ENCODE measurements at regions not wholly inside any gene's neighbourhood (a gene's known extent, or its start where the extent isn't known, plus 50 kb on each side); places are given as distances from the start of the nearest gene placed in this dataset.
"Not testable (repeated sequence)": the region's sequence is repeated elsewhere in the genome, so short reads cannot be mapped to it uniquely, and the experiment has no call there.

- ChIA-PET CTCF (interaction anchor here (0.5 to 0.9 kb wide), 3 partner anchors 8 to 780 kb away, joined by 3 to 6 read pairs (median 3); no protein-coding TSS in a partner anchor), POLR2A (ENCODE audit: low non-redundant PET) (no interaction called here)
- TF ChIP-seq CTCF (conservative IDR thresholded peaks at IDR 0.05; ENCODE audit: low read depth): no peak
Observed at GRCh38 chr6:84897988-84898594, 133.7 kb upstream of the TBX18 start.

GRCh38 chr6:84897011-84897410 is 132.6 kb upstream of the TBX18 start:
- no peak for TF ChIP-seq CTCF (conservative IDR thresholded peaks at IDR 0.05; ENCODE audit: low read depth)
- H3K27ac ChIP-seq: no peak overlapping the region
- POLR2A ChIA-PET (ENCODE audit: low non-redundant PET): no interaction called here
- CTCF ChIA-PET: no interaction called here
- no peak for DNase-seq (ENCODE audit: low spot score)

More at GRCh38 chr6:84897988-84898594, 133.7 kb upstream of the TBX18 start:
- DNase-seq (ENCODE audit: low spot score): peak; percentile 61
- H3K27ac ChIP-seq: no peak overlapping the region

DNA sequence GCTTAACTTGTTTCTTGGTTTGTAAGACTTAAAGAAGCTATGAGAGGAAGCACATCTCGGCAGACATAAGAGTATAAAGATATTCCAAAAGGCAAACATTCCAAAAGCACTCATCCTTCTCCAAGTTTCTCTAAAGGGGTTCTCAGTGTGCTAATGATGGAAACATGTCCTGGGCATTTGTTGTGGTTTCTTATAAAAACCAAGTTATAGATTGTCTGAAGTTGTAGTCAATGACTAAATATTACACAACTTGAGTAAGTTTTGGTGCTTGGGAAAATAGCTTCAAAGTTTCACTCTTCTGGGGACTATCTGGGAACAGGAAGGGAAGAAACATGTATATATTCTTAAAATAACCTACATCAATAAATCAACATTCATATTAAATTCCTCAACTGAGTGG is 128.3 kb upstream of the TBX18 start:
- CTCF ChIA-PET: no interaction called here
- POLR2A ChIA-PET (ENCODE audit: low non-redundant PET): no interaction called here
- no peak for DNase-seq (ENCODE audit: low spot score)
- H3K27ac ChIP-seq: no peak overlapping the region
- no peak for TF ChIP-seq CTCF (conservative IDR thresholded peaks at IDR 0.05; ENCODE audit: low read depth)

DNA sequence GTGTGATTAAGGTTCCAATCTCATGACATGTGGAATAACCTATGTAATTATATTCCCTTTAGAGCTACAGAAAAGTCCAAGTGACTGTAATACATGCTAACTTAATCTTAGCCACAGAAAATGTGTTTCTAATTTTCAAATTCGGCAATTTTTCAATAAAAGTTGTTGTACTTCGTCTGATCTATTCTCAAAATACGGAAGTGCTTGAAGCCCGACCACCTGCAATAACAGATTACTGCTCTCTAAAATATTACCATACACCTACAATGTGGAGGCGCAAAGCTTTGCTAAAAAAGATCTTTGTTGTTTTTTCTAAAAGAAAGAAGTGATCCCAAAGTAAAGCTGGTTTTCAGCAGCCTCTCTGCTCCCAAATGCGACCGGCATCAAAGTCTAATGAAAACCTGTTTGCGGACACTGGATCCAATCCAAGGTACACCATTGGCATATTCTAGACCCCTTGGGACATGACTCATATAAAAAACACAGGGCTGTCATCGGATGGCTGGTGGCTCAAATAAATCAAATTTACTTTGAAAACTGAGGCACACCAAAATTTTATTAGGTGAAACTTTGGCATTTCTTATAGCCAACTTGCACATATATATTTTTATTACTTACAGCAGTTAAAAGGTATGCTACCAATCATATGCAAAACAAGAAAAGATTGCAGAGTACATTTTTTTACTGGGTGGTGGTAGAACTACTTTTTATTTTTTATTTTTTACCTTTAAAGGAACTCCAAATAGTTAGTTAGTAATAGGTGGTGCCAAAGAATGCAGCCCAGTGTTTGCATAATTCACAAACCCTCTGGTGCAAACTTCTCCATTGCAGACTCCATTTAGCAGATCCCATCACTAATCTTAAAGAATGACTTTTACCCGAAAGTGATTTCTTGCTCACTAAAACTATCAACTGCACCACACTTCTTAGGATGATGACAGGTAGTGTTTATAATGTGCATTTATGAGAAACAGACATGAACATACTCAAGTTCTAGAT is 118.7 kb upstream of the TBX18 start:
- CTCF ChIA-PET: interaction anchor here (0.6 kb wide), 1 partner anchor 27 kb away, joined by 3 read pairs; no protein-coding TSS in a partner anchor
- POLR2A ChIA-PET (ENCODE audit: low non-redundant PET): no interaction called here
- H3K27ac ChIP-seq: no peak overlapping the region
- TF ChIP-seq CTCF (conservative IDR thresholded peaks at IDR 0.05; ENCODE audit: low read depth): no peak
- DNase-seq (ENCODE audit: low spot score): no peak

GRCh38 chr6:84879385-84879784 is 115.0 kb upstream of the TBX18 start:
- POLR2A ChIA-PET (ENCODE audit: low non-redundant PET); CTCF ChIA-PET; H3K27ac ChIP-seq; DNase-seq (ENCODE audit: low spot score): not testable (repeated sequence)

DNA sequence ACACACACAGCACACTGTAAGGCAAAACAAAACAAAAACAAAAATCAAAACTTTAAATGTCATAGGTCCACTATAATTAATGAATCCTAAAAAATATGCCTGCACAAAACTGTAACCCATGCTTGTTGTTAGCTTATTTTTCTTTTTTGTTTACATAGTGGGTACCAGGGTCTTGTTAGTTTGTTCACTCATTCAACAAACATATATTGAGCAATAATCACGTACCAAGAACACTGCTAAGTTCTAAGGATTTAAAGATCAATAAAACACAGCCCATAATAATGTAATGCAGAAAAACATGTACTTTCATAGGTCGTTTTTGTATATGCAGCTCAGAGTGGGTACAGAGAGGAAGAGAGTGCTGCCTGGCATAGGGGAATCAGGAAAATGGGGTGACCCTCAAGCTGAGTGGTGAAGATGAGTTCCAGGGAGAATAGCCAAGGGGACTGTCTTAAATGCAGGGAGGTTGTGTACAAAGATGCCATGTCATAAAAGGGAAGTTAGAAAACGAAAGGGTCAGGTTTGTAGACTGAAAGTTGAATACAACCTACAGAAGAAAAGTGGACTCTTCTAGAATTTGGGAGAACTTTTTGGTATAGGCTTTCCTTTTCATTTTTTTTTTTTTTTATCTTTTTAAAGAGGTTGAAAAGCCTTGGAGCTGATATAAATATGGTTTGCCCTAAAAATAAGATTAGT is 113.3 kb upstream of the TBX18 start:
- no peak for TF ChIP-seq CTCF (conservative IDR thresholded peaks at IDR 0.05; ENCODE audit: low read depth)
- H3K27ac ChIP-seq: no peak overlapping the region
- ChIA-PET CTCF (interaction anchor here (1.0 kb wide), 1 partner anchor 138 kb away, joined by 3 read pairs; no protein-coding TSS in a partner anchor), POLR2A (ENCODE audit: low non-redundant PET) (no interaction called here)
- no peak for DNase-seq (ENCODE audit: low spot score)

Data from RWPE1 (cell line).